Heart left ventricle (tissue), 13 donors: ENCODE measurements at regions not wholly inside any gene's neighbourhood (a gene's known extent, or its start where the extent isn't known, plus 50 kb on each side); places are given as distances from the start of the nearest gene placed in this dataset.

Source experiments
- POLR2A ChIP-seq, 2 donors: fragments of 450-650 bp; IDR thresholded peaks; one replicate each; pipeline ENCODE4 v1.6.1; 2017; ENCODE audit warnings: antibody characterized with exemption in 2 of 2, mild to moderate bottlenecking in 2 of 2, moderate library complexity in 2 of 2
- TF ChIP-seq, protein P1 (sequence below), 12 donors: fragments of 200-600 bp; sonication (generic) in 4 of 12; IDR thresholded peaks; one replicate each; pipeline versions ENCODE4 v1.5.0 to v1.8.0; 2018 to 2022; ENCODE audit warnings: antibody characterized with exemption in 12 of 12, mild to moderate bottlenecking in 5 of 12
- donor health status: ischemic (EF 13 %, LVEDD 7.1; RV severe dilation, severe dysfunction).
- donor health status: DM: no; HTN: yes; CAD: no.
- donor health status: DM: no; HTN: no; CAD: no.
- donor health status: ischemic (EF 25% LVEDD 6.9; RV normal size, moderate dysfunction).
- donor health status: ischemic (EF 25% LVEDD 5.7; RV mildly dilated, moderate dysfunction).
- donor health status: ischemic (EF 35%, LVEDD 5.7; RV mildly dilated, moderate dysfunction).
- donor health status: nonischemic (EF 11% LVEDD 7.7; RV severe dilation, severe dysfunction).
- donor health status: DM: yes; HTN: yes; CAD: no.
- donor health status: PGD.
- donor health status: ischemic (EF 29% LVEDD 5.4; RV normal size, mild dysfunction).
- donor health status: nonischemic (EF 23%, LVEDD 6.1; RV moderate dilation, normal function).

- TF ChIP-seq, protein P1, sequence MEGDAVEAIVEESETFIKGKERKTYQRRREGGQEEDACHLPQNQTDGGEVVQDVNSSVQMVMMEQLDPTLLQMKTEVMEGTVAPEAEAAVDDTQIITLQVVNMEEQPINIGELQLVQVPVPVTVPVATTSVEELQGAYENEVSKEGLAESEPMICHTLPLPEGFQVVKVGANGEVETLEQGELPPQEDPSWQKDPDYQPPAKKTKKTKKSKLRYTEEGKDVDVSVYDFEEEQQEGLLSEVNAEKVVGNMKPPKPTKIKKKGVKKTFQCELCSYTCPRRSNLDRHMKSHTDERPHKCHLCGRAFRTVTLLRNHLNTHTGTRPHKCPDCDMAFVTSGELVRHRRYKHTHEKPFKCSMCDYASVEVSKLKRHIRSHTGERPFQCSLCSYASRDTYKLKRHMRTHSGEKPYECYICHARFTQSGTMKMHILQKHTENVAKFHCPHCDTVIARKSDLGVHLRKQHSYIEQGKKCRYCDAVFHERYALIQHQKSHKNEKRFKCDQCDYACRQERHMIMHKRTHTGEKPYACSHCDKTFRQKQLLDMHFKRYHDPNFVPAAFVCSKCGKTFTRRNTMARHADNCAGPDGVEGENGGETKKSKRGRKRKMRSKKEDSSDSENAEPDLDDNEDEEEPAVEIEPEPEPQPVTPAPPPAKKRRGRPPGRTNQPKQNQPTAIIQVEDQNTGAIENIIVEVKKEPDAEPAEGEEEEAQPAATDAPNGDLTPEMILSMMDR (IDR thresholded peaks at IDR 0.05): no peak
- no peak for TF ChIP-seq POLR2A (IDR thresholded peaks at IDR 0.05)
Observed at GRCh38 chr13:82088781-82089180, 1747.9 kb upstream of the SPRY2 start.
